ENCODE measurements at regions not wholly inside any gene's neighbourhood (a gene's known extent, or its start where the extent isn't known, plus 50 kb on each side); places are given as distances from the start of the nearest gene placed in this dataset.
A peak's percentile ranks its signal among the peaks of the same experiment; 100 is the strongest.
"Not testable (repeated sequence)": the region's sequence is repeated elsewhere in the genome, so short reads cannot be mapped to it uniquely, and the experiment has no call there.

GRCh38 chr14:56002876-56003625 is 115.2 kb upstream of the PELI2 start:
- Histone ChIP-seq H3K36me3 (replicated peaks) (no peaks in the 10 kb centered on the region), H3K4me3 (no peak overlapping the region), H3K9me3 (no peaks in the 10 kb centered on the region), H3K4me1 (peaks cover 6% of the 10 kb centered on the region), H3K27me3 (ENCODE audit: low read depth) (no peaks in the 10 kb centered on the region)
- in situ Hi-C loops (cut with MboI; ENCODE audit: low sequenced_read_pairs), result no loop called here
- DNase-seq (ENCODE audit: low spot score in 2 of 2), result no peak

GRCh38 chr14:56004323-56004722 is 113.9 kb upstream of the PELI2 start:
- Histone ChIP-seq H3K36me3 (replicated peaks) (no peaks in the 10 kb centered on the region), H3K9me3 (no peaks in the 10 kb centered on the region), H3K27me3 (ENCODE audit: low read depth) (no peaks in the 10 kb centered on the region), H3K4me1 (peaks cover 7% of the 10 kb centered on the region), H3K4me3 (no peak overlapping the region)
- no peak for DNase-seq (ENCODE audit: low spot score in 2 of 2)
- in situ Hi-C loops (cut with MboI; ENCODE audit: low sequenced_read_pairs), result no loop called here

- H3K4me3 ChIP-seq, result no peak overlapping the region
- peaks cover 10% of the 10 kb centered on the region for H3K4me1 ChIP-seq
- in situ Hi-C loops (cut with MboI; ENCODE audit: low sequenced_read_pairs), result no loop called here
- no peak for DNase-seq (ENCODE audit: low spot score in 2 of 2)
- H3K9me3 ChIP-seq, result no peaks in the 10 kb centered on the region
- no peaks in the 10 kb centered on the region for H3K27me3 ChIP-seq (ENCODE audit: low read depth)
- H3K36me3 ChIP-seq (replicated peaks), result no peaks in the 10 kb centered on the region
Measured at GRCh38 chr14:56004786-56005185, 113.4 kb upstream of the PELI2 start.

GRCh38 chr14:56005191-56006053 is 112.8 kb upstream of the PELI2 start:
- H3K9me3 ChIP-seq, result no peaks in the 10 kb centered on the region
- no peaks in the 10 kb centered on the region for H3K36me3 ChIP-seq (replicated peaks)
- H3K4me1 ChIP-seq, result peaks cover 10% of the 10 kb centered on the region
- in situ Hi-C loops (cut with MboI; ENCODE audit: low sequenced_read_pairs), result no loop called here
- no peaks in the 10 kb centered on the region for H3K27me3 ChIP-seq (ENCODE audit: low read depth)
- DNase-seq (ENCODE audit: low spot score in 2 of 2), result no peak
- no peak overlapping the region for H3K4me3 ChIP-seq

DNA sequence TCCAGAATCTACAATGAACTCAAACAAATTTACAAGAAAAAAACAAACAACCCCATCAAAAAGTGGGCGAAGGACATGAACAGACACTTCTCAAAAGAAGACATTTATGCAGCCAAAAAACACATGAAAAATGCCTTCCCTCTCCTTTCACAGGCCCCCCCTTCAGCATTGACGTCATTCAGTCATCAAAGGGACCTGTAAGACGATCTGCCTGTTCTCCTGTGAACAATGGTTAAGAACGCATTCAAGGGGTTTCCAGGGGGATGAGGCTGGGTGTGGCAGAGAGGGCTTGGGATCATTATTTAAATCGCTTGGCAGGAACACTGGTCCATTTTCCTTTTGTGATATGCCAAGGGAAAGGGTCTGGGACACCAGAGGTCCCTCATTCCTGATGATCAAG is 110.7 kb upstream of the PELI2 start:
- DNase-seq (ENCODE audit: low spot score in 2 of 2), result peak; percentile 40 to 62
- in situ Hi-C loops (cut with MboI; ENCODE audit: low sequenced_read_pairs); H3K4me3 ChIP-seq; H3K9me3 ChIP-seq; H3K36me3 ChIP-seq (replicated peaks); H3K4me1 ChIP-seq; H3K27me3 ChIP-seq (ENCODE audit: low read depth): not testable (repeated sequence)

- no peak for DNase-seq (ENCODE audit: low spot score in 2 of 2)
- Histone ChIP-seq H3K36me3 (replicated peaks) (no peaks in the 10 kb centered on the region), H3K9me3 (no peaks in the 10 kb centered on the region), H3K4me1 (peaks cover 8% of the 10 kb centered on the region), H3K4me3 (no peak overlapping the region), H3K27me3 (ENCODE audit: low read depth) (no peaks in the 10 kb centered on the region)
- in situ Hi-C loops (cut with MboI; ENCODE audit: low sequenced_read_pairs), result no loop called here
Measured at GRCh38 chr14:56008150-56008549, 110.1 kb upstream of the PELI2 start.

GRCh38 chr14:56008661-56009060 is 109.5 kb upstream of the PELI2 start:
- H3K36me3 ChIP-seq (replicated peaks); DNase-seq (ENCODE audit: low spot score in 2 of 2); H3K9me3 ChIP-seq; H3K4me1 ChIP-seq; H3K4me3 ChIP-seq; H3K27me3 ChIP-seq (ENCODE audit: low read depth); in situ Hi-C loops (cut with MboI; ENCODE audit: low sequenced_read_pairs): not testable (repeated sequence)

- Histone ChIP-seq H3K27me3 (ENCODE audit: low read depth) (no peaks in the 10 kb centered on the region), H3K4me3 (no peak overlapping the region), H3K9me3 (no peaks in the 10 kb centered on the region; the same call in 1 of the 2 replicates), H3K4me1 (peaks cover 24% of the 10 kb centered on the region), H3K36me3 (replicated peaks) (no peaks in the 10 kb centered on the region)
- in situ Hi-C loops (cut with MboI; ENCODE audit: low sequenced_read_pairs), result no loop called here
- DNase-seq (ENCODE audit: low spot score in 2 of 2), result peak; percentile 71 to 94
Measured at GRCh38 chr14:56023661-56024081, 94.5 kb upstream of the PELI2 start.

- Histone ChIP-seq H3K9me3 (no peaks in the 10 kb centered on the region; the same call in 1 of the 2 replicates), H3K27me3 (ENCODE audit: low read depth) (no peaks in the 10 kb centered on the region), H3K36me3 (replicated peaks) (no peaks in the 10 kb centered on the region), H3K4me1 (peaks cover 24% of the 10 kb centered on the region), H3K4me3 (no peak overlapping the region)
- no peak for DNase-seq (ENCODE audit: low spot score in 2 of 2)
- in situ Hi-C loops (cut with MboI; ENCODE audit: low sequenced_read_pairs), result no loop called here
Measured at GRCh38 chr14:56025191-56025590, 93.0 kb upstream of the PELI2 start.

DNA sequence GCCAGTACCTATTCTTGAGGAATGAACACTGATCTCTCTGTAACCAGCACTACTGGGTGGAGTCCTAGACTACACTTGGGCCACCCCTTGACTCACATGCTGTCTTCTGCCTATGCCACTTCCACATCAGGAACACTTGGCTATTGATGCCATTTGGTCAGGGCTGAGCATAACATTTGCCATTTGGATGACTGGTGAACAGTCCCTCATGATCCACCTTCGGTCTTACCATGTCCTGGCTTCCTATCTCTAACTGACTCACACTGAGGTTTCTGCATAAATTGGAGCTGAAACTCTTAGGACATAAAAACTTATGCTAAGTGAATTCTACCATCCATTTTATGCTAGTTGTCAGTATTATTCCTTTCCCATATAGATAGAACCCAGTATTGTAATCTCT is 91.7 kb upstream of the PELI2 start:
- no peaks in the 10 kb centered on the region for H3K27me3 ChIP-seq (ENCODE audit: low read depth)

GRCh38 chr14:56027421-56027820 is 90.8 kb upstream of the PELI2 start:
- in situ Hi-C loops (cut with MboI; ENCODE audit: low sequenced_read_pairs), result no loop called here
- Histone ChIP-seq H3K4me3 (no peak overlapping the region), H3K27me3 (ENCODE audit: low read depth) (no peaks in the 10 kb centered on the region), H3K4me1 (peaks cover 15% of the 10 kb centered on the region), H3K9me3 (no peaks in the 10 kb centered on the region), H3K36me3 (replicated peaks) (no peaks in the 10 kb centered on the region)
- DNase-seq (ENCODE audit: low spot score in 2 of 2), result no peak

More for the DNA sequence above, 91.7 kb upstream of the PELI2 start:
- in situ Hi-C loops (cut with MboI; ENCODE audit: low sequenced_read_pairs), result no loop called here
- no peak for DNase-seq (ENCODE audit: low spot score in 2 of 2)
- Histone ChIP-seq H3K4me1 (peaks cover 24% of the 10 kb centered on the region), H3K4me3 (no peak overlapping the region), H3K36me3 (replicated peaks) (no peaks in the 10 kb centered on the region), H3K9me3 (no peaks in the 10 kb centered on the region)

DNA sequence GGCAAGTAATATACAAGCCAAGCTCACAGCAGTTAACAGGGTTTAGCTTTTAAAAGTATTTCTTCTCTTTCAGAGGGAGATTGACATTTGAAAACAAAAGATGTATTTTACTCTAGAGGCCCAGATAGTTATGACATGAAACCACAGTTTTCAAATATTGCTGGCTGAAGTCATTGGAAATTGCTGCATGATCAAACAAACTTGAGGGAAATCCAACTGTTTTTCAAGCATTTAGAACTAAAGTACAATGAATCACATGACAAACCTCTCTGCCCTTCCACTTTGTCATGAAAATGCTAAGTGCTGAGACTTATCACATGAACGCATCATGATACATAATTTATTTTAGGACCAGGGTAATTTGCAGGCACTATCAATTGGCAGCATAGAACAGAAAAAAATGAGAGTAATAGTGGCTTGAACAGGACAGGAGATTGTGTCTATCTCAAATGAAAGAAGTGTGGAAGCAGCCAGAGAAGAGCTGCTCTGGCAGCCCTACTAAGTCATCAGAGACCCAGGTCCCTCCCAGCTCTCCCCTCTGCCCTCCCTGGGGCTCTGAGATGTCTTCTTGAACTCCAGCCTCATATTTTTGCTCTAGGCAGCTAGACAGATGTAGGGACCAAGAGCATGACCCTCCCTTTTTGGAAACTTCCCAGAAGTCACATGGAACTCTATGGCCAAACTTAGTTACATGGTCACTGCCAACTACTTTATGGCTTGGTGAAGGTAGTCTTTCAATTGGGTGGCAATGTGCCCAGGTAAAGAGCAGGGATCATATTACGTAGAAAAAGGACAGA is 90.1 kb upstream of the PELI2 start:
- Histone ChIP-seq H3K27me3 (ENCODE audit: low read depth) (no peaks in the 10 kb centered on the region), H3K9me3 (no peaks in the 10 kb centered on the region), H3K36me3 (replicated peaks) (no peaks in the 10 kb centered on the region), H3K4me1 (peaks cover 14% of the 10 kb centered on the region), H3K4me3 (no peak overlapping the region)
- in situ Hi-C loops (cut with MboI; ENCODE audit: low sequenced_read_pairs), result no loop called here
- DNase-seq (ENCODE audit: low spot score in 2 of 2), result no peak

- peaks cover 5% of the 10 kb centered on the region for H3K4me1 ChIP-seq
- H3K27me3 ChIP-seq (ENCODE audit: low read depth), result no peaks in the 10 kb centered on the region
- H3K36me3 ChIP-seq (replicated peaks), result no peaks in the 10 kb centered on the region
- H3K4me3 ChIP-seq, result no peak overlapping the region
- no peaks in the 10 kb centered on the region for H3K9me3 ChIP-seq
- no peak for DNase-seq (ENCODE audit: low spot score in 2 of 2)
- in situ Hi-C loops (cut with MboI; ENCODE audit: low sequenced_read_pairs), result no loop called here
Measured at GRCh38 chr14:56036353-56036752, 81.9 kb upstream of the PELI2 start.
